GM21528 (cell line): ENCODE measurements at regions not wholly inside any gene's neighbourhood (a gene's known extent, or its start where the extent isn't known, plus 50 kb on each side); places are given as distances from the start of the nearest gene placed in this dataset.
"Not testable (repeated sequence)": the region's sequence is repeated elsewhere in the genome, so short reads cannot be mapped to it uniquely, and the experiment has no call there.

ENCODE experiments used
- ATAC-seq: cut with Tn5 transposase; IDR thresholded peaks from one replicate; pipeline ENCODE4 v1.9.1; 2021; ENCODE audit warnings: mild to moderate bottlenecking, moderate library complexity; ENCODE audit not compliant: unreplicated experiment, low FRiP score

- ATAC-seq: no peak
Observed at GRCh38 chr18:71431171-71431570, 1113.0 kb downstream of the CBLN2 start.

GRCh38 chr18:71426441-71426840, 1117.7 kb downstream of the CBLN2 start:
- ATAC-seq: no peak

GRCh38 chr18:71405169-71405809, 1116.4 kb downstream of the SOCS6 start:
- ATAC-seq: no peak

GRCh38 chr18:71403501-71403900, 1114.7 kb downstream of the SOCS6 start:
- ATAC-seq: no peak

GRCh38 chr18:71398531-71398930, 1109.7 kb downstream of the SOCS6 start:
- ATAC-seq: no peak

GRCh38 chr18:71388148-71388547, 1099.3 kb downstream of the SOCS6 start:
- no peak for ATAC-seq

GRCh38 chr18:71374294-71375000, 1085.6 kb downstream of the SOCS6 start:
- no peak for ATAC-seq

- no peak for ATAC-seq
Observed at GRCh38 chr18:71371951-71372605, 1083.2 kb downstream of the SOCS6 start.

- ATAC-seq: no peak
Observed at GRCh38 chr18:71370671-71371445, 1082.0 kb downstream of the SOCS6 start.

- ATAC-seq: no peak
Observed at GRCh38 chr18:71370095-71370494, 1081.2 kb downstream of the SOCS6 start.

- ATAC-seq: no peak
Observed at GRCh38 chr18:71362140-71362539, 1073.3 kb downstream of the SOCS6 start.

GRCh38 chr18:71355599-71355998, 1066.8 kb downstream of the SOCS6 start:
- ATAC-seq: not testable (repeated sequence)

GRCh38 chr18:71352618-71353017, 1063.8 kb downstream of the SOCS6 start:
- ATAC-seq: no peak

- ATAC-seq: no peak
Observed at GRCh38 chr18:71336576-71337210, 1047.8 kb downstream of the SOCS6 start.

GRCh38 chr18:71329563-71329962, 1040.7 kb downstream of the SOCS6 start:
- no peak for ATAC-seq

GRCh38 chr18:71329114-71329513, 1040.3 kb downstream of the SOCS6 start:
- ATAC-seq: no peak

- no peak for ATAC-seq
Observed at GRCh38 chr18:71327850-71328249, 1039.0 kb downstream of the SOCS6 start.

- ATAC-seq: no peak
Observed at GRCh38 chr18:71327441-71327840, 1038.6 kb downstream of the SOCS6 start.

- ATAC-seq: no peak
Observed at GRCh38 chr18:71326826-71327225, 1038.0 kb downstream of the SOCS6 start.

GRCh38 chr18:71324356-71324755, 1035.5 kb downstream of the SOCS6 start:
- ATAC-seq: no peak
